Smooth muscle cell (in vitro differentiated cells): ENCODE measurements at regions not wholly inside any gene's neighbourhood (a gene's known extent, or its start where the extent isn't known, plus 50 kb on each side); places are given as distances from the start of the nearest gene placed in this dataset.

Experiments
- DNase-seq: peaks from one replicate; lab custom pipeline; 2025; ENCODE audit not compliant: unreplicated experiment; lab: John Stamatoyannopoulos, UW
- H2AFZ ChIP-seq: fragments of 200-600 bp; sonication (generic); 2 replicates; pipeline ENCODE4 v1.6.0; 2016; ENCODE audit warnings: antibody characterized with exemption, low read depth, mild to moderate bottlenecking
- H3F3A ChIP-seq: fragments of 200-600 bp; sonication (generic); 2 replicates; pipeline ENCODE4 v1.6.0; 2017; ENCODE audit warnings: antibody characterized with exemption, low read depth
- H3K27ac ChIP-seq: fragments of 200-600 bp; sonication (generic); 2 replicates; pipeline ENCODE4 v1.5.1; 2016; ENCODE audit warnings: low read depth, mild to moderate bottlenecking
- H3K27me3 ChIP-seq: fragments of 200-600 bp; sonication (generic); 2 replicates; pipeline ENCODE4 v1.6.1; 2016; ENCODE audit warnings: low read depth, mild to moderate bottlenecking
- H3K36me3 ChIP-seq: fragments of 200-600 bp; sonication (generic); 2 replicates; pipeline ENCODE4 v1.5.1; 2016; ENCODE audit warnings: low read depth
- H3K4me1 ChIP-seq: fragments of 200-600 bp; sonication (generic); 2 replicates; pipeline ENCODE4 v1.5.1; 2016; ENCODE audit warnings: low read depth
- H3K4me2 ChIP-seq: fragments of 200-600 bp; sonication (generic); 2 replicates; pipeline ENCODE4 v1.6.0; 2016; ENCODE audit warnings: mild to moderate bottlenecking
- H3K4me3 ChIP-seq: fragments of 200-600 bp; sonication (generic); 2 replicates; pipeline ENCODE4 v1.5.1; 2016; ENCODE audit warnings: mild to moderate bottlenecking
- H3K79me2 ChIP-seq: fragments of 200-600 bp; sonication (generic); 2 replicates; pipeline ENCODE4 v1.6.0; 2016; ENCODE audit warnings: low read depth, mild to moderate bottlenecking
- H3K9ac ChIP-seq: fragments of 200-600 bp; sonication (generic); 2 replicates; pipeline ENCODE4 v1.6.0; 2016; ENCODE audit warnings: low read depth
- H3K9me3 ChIP-seq: fragments of 200-600 bp; sonication (generic); replicated peaks from 2 replicates; pipeline ENCODE4 v1.5.1; 2016; ENCODE audit warnings: low read depth
- H4K20me1 ChIP-seq: fragments of 200-600 bp; sonication (generic); 2 replicates; pipeline ENCODE4 v1.6.0; 2016; ENCODE audit warnings: low read depth
- whole genome bisulfite sequencing: methylation state at CpG from one replicate; pipeline ENCODE4 v1.1.7; 2016; ENCODE audit warnings: low lambda C conversion rate; 5-methylcytosine and 5-hydroxymethylcytosine counted together
- TF ChIP-seq, protein P1 (sequence below): fragments of 200-600 bp; sonication (generic); IDR thresholded peaks from 2 replicates; pipeline ENCODE4 v1.5.1; 2017; ENCODE audit warnings: borderline replicate concordance, mild to moderate bottlenecking, antibody characterized with exemption; ENCODE audit not compliant: insufficient read depth, poor library complexity, severe bottlenecking

- Histone ChIP-seq H3K79me2 (no peaks in the 10 kb centered on the region), H3K4me3 (no peak overlapping the region), H3K4me1 (no peaks in the 10 kb centered on the region), H3K9ac (no peak overlapping the region), H3K27ac (no peak overlapping the region), H3K36me3 (no peaks in the 10 kb centered on the region), H3K27me3 (no peaks in the 10 kb centered on the region), H3K4me2 (no peak overlapping the region), H2AFZ (no peak overlapping the region), H4K20me1 (no peaks in the 10 kb centered on the region), H3K9me3 (no peaks in the 10 kb centered on the region), H3F3A (no peaks in the 10 kb centered on the region)
- 92% methylated on average over 6 of the region's 6 CpGs for WGBS
- TF ChIP-seq, protein P1, sequence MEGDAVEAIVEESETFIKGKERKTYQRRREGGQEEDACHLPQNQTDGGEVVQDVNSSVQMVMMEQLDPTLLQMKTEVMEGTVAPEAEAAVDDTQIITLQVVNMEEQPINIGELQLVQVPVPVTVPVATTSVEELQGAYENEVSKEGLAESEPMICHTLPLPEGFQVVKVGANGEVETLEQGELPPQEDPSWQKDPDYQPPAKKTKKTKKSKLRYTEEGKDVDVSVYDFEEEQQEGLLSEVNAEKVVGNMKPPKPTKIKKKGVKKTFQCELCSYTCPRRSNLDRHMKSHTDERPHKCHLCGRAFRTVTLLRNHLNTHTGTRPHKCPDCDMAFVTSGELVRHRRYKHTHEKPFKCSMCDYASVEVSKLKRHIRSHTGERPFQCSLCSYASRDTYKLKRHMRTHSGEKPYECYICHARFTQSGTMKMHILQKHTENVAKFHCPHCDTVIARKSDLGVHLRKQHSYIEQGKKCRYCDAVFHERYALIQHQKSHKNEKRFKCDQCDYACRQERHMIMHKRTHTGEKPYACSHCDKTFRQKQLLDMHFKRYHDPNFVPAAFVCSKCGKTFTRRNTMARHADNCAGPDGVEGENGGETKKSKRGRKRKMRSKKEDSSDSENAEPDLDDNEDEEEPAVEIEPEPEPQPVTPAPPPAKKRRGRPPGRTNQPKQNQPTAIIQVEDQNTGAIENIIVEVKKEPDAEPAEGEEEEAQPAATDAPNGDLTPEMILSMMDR = no peak
- DNase-seq = no peak
Measured at GRCh38 chr2:187943772-187944369, 347.8 kb upstream of the GULP1 start.

DNA sequence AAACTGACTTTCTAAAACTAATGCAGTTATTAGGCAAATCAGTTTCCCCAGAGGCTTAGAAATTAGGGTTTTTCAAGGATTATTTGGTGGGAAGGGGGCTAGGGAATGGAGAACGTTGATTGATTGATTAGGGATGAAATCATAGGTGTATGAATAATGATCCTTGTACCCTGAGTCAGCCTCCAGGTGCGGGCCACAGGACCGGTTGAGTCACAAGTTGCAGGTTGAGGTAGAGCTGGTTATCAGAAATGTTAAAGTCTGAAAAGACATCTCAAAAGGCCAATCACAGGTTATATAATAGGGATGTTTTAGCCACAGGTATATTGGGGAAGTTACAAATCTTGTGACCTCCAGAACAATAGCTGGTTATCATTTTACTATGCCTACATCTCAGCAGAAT, 341.8 kb upstream of the GULP1 start:
- no peaks in the 10 kb centered on the region for H3K79me2 ChIP-seq
- no peak overlapping the region for H3K27ac ChIP-seq
- H3K4me2 ChIP-seq = no peak overlapping the region
- TF ChIP-seq, protein P1 = no peak
- WGBS = 97% methylated on average over 3 of the region's 3 CpGs
- no peak overlapping the region for H3K9ac ChIP-seq
- H3K9me3 ChIP-seq = peaks cover 3% of the 10 kb centered on the region
- no peak overlapping the region for H2AFZ ChIP-seq
- H3K36me3 ChIP-seq = no peaks in the 10 kb centered on the region
- H4K20me1 ChIP-seq = no peaks in the 10 kb centered on the region
- H3K4me3 ChIP-seq = no peak overlapping the region
- H3K27me3 ChIP-seq = no peaks in the 10 kb centered on the region
- DNase-seq = no peak
- H3K4me1 ChIP-seq = no peaks in the 10 kb centered on the region
- no peaks in the 10 kb centered on the region for H3F3A ChIP-seq

- no peak overlapping the region for H3K27ac ChIP-seq
- no peaks in the 10 kb centered on the region for H4K20me1 ChIP-seq
- no peak for DNase-seq
- no peak overlapping the region for H3K9ac ChIP-seq
- TF ChIP-seq, protein P1 = no peak
- peaks cover 3% of the 10 kb centered on the region for H3K9me3 ChIP-seq
- no peaks in the 10 kb centered on the region for H3K79me2 ChIP-seq
- no peaks in the 10 kb centered on the region for H3K27me3 ChIP-seq
- no peaks in the 10 kb centered on the region for H3K4me1 ChIP-seq
- H2AFZ ChIP-seq = no peak overlapping the region
- H3K4me2 ChIP-seq = no peak overlapping the region
- 99% methylated on average over 30 of the region's 32 CpGs for WGBS
- H3F3A ChIP-seq = no peaks in the 10 kb centered on the region
- H3K4me3 ChIP-seq = no peak overlapping the region
- H3K36me3 ChIP-seq = no peaks in the 10 kb centered on the region
Measured at GRCh38 chr2:187951470-187952218, 340.0 kb upstream of the GULP1 start.
